ENCODE measurements at regions not wholly inside any gene's neighbourhood (a gene's known extent, or its start where the extent isn't known, plus 50 kb on each side); places are given as distances from the start of the nearest gene placed in this dataset.

DNA sequence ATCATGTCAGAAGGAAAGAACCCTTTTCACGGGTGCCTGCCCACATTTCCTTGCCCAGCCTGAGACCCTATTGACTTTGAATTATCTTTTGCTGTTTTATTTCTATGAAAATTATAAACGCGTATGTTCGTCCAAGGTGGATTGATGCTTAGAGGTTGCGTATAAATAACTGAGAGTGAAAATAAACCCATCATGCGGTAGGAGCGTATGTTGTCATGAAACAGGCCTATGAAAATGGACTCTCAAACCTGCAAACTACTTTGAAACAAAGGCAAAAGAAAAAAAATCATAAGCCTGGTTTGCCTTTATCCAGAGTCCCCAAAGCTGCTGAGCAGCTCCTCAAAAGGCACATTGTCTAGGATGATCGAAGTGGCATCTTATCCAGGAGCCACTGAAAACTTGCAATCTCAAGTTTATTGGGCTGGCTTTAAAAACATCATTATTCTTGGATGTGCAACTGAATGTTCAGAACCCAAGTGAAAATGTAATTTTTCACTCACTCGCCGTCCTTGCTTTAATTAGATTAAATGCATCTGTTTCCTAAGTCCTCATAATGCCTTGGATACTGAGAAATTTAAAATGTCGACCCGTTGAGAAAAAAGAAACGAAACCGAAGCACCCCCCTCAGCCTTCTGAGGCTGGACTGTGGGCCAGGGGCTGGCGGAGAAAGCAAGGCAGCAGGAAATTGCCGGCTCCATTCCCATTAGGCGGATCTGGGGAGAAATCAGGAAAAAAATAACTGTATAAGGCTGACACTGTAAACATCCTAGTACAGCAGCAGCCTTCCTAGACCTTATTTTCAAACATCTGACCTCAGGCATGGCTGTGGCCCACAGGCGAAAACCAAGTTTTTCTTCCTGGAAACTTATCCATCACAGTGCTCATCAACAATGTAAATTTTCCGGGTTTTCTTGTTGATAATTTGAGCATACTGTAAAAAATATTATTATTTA, 82.9 kb upstream of the PPARA start:
- DNase-seq, result no peak

DNA sequence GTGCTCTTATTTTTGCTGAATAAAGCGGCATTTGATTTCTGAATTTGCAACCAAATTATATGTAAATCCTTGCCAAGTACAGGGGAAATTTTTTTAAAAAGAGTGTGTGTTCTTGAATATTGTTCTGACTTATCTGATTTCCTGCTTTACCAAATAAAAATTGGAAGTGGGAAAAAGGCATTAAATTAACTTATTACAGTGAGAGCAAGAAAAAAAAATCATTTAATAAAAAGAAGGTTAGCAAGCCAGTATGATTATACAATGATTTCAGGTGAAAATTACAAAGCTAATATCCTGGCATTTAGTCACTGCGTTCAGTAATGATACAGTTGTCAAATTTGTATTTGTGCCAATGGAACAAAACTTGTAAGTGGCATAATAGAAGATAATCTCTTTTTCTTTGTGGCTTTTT, 82.1 kb upstream of the PPARA start:
- DNase-seq, result no peak

DNA sequence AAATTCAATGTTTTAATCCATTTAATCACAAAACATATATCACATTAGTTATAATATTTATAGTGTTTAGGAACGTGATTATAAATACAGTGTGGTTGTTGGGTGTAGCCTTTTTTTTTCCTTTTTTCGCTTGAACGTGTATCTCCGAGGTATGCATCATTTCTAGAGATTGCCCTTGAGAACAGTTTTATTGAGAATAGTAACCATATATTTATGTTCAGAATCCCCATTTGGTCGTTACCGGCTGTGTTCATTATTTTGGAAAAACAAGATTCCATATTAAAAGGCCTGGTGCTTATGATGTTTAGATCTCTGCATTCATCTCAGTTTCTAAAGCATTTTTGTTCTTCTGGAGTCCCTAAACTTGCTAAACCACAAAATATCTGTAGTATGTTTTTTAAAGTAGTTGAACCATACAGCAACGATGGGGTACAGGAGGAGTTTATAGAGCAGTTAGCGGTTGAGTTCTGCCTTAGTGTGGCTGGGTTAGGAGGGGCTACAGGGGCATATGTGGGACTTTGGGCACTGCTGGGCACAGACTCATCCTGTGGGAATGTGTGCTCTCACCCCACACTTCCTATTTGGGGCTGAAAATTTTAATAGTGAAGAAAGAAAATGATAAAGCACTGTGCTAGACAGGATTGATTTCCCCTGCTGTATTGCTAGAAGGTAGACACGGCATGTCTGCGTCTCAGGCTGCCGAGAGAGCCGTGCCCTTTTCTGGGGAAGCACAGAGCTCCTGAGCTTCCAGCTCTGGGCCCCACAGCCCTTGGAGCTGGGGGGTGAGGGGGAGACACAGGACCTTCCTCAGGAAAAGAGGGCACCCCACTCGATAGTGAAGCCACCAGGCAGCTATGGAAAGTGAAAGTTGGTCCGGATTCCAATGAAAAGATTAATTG, 81.5 kb upstream of the PPARA start:
- no peak for DNase-seq

DNA sequence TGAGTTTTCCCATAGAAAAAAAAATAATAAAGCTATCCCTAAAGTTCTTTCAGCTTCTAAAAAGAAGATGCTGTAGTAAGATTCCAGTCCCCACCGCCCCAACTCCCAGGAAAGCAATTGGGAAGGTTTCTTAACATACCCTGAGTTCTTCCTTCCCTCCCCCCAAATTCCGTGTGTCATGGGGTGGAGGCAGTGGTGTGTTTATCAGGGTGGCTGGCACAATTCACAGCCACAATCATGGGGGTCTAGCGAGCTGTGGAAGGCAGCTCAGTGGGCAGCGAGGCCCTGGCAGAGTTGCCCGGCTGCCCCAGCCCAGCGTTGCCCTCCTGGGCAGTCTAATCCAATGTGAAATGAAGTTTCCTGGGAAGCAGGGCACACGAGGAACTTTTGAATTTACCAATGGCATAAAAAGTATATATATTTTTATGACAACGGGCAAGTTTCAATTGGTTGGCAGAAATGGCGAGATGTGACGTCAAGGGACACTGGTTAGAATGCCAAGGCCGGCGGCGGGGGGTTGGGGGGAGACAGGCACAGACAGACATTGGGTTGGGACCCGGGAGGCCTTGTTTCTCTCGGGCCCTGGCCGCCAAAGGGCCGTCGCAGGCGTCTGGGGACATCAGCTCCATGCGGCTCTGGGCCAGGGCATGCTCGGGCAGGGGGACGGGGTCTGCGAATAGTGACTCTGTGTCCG, 80.7 kb upstream of the PPARA start:
- DNase-seq, result no peak

DNA sequence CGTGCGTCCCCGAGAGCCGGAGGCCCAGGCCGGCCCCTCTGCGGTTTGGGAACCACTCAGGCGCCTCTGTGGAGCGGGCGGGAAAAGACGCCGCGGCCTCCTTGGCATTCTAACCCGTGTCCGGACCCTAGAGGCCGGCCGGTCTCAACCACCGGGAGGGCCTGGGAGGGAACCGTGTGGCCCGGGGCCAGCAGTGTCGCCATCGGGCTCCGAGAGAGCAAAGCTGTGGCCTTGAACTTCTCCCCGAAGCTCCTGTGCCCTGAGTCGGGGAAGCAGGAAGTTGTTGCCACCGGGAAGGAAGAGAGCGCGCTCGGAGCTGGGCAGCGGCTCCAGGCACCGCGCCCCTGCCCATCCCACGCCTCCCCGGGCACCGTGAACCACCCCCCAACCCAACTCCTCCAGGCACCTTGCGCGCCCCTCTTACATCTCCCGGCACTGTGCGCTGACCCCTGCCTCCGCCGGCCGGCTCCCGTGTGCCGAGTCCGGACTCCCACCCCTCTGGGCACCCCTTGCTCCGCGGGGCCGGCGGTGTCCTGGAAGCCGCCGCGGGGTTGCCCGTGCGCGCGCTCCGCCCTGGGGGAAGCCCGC, 80.0 kb upstream of the PPARA start:
- DNase-seq, result no peak

DNA sequence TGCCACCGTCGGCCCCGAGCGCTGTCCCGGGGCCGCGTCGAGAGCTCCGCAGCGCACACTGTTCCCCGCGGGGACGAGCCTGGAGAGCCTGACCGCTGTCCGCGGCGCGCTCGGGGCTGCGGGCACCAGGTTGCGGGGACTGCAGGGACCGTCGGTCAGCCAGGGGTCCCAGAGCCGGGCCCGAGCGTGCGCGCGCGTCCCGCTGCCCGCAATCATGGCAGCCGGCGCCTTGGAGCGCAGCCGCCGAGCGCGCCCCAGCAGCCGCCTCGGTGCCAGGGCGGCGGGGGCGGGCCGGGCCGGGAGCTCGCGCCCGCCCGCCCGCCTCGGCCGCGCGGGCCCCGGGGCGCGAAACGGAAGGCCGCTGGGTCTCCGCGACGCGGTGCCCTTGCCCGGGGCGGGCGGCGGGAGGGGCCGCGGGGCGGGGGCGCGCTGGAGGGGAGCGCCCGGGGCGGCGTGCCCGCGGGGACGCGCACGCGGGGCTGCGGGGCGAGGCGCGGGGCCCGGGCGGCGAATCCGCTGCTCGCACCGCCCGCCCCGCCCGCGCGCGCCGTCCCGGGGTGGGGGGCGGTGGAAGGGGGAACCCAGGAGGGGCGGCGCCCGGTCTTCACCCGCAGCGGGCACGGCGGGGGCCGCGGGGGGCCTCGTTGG, 79.4 kb upstream of the PPARA start:
- DNase-seq, result peak; percentile 66

DNA sequence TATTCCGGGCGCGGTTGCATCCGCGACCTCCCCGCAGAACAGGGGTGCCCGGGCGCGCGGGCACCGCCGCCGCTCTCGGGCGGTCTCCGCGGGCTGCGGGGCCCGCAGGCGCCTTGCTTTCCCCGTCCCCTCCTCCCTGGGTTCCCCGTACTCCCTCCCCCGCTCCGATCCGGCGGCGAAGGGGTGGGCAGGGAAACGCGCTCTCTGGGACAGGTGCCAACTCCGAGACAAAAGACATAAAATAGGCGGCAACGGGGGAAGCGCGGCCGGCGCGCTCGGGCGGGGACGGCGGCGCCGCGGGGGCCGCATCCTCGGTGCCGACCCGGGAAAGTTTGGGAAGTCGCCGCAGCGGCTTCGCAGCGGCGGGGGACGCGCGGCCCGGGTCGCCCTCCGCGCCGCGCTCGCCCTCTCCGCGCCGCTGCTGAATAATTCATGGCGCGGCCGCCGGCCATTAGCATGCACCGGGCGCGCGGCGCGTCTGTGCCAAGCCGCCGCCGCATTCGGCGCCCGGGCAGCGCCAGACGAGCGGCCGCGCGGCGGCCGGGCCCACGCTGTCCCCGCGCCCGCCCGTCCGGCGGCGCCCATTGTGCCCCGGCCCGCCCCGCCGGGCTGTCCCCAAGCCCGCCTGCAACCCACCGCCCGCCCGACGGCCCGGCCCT, 78.7 kb upstream of the PPARA start:
- peak; percentile 73 for DNase-seq

DNA sequence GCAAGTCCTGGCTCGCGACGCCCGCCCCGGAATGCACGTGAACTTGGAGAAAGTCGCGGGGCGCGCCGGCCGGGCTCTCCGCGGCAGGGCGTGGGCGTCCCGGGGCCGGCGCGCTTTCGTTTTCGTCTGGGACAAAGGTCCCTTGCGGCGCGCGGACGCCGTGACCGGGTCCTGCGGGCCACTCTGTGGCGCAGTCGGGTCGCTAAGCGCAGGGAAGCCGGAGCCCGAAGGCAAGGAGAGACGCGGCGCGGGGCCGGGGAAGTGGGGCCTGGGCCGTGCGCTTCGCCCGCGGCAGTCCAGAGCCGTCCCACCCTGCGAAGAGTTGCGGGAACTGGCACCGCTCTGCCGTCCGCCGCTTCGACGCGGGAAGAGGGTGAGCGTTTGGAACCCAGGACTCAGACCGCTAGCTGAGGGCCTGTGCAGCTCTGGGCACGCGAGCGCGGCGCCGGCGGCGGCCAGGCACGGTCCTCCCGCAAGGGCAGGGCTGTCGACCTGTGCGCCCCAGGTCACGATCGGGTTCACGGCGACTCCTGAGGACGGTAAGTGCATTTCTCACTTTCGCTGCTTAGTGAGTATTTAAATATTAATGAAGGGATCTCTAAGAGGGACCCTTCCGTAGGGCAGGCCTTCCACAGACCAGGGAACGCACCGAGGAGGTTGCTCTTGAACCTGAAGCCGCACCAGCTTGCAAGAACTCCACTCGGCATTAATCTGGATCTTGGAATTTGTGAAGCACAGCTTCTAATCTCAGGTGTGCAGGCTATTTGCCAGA, 78.0 kb upstream of the PPARA start:
- DNase-seq, result no peak

DNA sequence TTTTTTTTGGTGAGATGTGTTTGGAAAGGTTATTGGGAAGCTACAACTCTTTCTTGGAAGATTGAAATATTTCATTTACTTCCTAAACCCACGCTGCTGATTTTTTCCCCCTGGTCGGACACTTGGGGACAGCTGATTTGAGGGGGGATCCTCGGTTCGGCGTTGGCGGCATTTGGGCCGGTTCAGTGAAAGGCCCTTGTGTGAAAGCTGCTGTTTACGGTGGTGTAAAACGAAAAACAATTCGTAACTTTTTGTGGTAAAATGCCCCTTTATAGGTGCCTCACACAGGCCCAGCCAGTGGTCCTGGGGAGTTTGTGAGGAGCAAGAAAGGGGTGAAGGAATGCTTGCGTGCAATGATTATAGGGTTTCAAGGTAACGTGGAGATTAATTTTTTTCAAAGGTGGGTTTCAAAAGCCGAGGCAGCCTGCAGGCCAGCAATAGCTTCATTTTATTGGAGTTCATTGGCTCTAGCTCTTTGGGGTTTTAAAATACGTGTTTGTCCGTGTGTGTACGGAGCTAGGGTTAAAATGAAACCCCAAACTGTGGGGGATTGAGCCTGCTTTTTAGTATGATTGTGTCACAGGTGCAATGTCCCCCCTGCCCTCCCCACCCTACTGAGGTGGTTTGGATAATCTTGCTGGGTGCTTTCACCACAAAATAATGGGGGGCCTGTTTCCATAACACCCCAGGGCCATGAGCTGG, 77.2 kb upstream of the PPARA start:
- DNase-seq, result no peak

DNA sequence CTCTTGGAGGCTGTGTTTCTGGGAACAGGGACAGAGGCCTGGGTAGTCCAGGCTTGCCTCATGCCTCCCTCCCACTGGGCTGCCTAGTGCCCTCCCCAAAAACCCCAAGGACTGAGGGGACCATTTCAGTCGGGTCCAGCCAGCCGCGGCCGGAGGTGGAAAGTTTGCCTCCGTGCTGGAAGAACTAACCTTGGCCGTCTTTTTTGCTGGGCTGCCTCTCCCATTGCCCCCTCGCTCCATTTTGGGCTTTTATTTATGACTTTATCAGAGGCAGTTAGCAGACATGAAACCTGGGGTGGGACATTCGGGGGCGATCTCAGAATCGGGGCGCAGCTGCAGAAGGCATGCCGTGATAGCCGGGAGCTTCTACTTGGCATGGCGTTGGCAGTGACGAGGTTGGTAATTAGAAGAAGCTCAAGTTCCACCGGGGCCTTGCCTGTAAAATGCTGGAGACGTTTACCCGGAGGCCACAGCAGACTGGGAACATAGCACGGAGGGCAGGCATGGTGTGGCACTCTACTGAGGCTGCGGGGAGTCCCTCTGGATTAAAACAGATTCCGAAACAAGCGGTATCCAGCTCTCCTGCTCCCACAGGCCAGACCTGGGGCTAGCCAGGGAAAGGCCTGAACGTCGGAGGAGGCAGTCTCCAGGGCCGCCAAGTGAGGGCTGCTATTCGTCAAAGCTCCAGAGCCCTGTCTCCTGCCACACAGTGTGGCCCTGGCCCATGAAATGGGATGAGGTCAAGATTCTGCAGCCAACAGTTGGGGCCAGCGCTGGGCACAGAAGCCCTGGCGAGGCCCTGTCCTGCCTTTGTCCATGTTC, 76.4 kb upstream of the PPARA start:
- DNase-seq, result no peak

DNA sequence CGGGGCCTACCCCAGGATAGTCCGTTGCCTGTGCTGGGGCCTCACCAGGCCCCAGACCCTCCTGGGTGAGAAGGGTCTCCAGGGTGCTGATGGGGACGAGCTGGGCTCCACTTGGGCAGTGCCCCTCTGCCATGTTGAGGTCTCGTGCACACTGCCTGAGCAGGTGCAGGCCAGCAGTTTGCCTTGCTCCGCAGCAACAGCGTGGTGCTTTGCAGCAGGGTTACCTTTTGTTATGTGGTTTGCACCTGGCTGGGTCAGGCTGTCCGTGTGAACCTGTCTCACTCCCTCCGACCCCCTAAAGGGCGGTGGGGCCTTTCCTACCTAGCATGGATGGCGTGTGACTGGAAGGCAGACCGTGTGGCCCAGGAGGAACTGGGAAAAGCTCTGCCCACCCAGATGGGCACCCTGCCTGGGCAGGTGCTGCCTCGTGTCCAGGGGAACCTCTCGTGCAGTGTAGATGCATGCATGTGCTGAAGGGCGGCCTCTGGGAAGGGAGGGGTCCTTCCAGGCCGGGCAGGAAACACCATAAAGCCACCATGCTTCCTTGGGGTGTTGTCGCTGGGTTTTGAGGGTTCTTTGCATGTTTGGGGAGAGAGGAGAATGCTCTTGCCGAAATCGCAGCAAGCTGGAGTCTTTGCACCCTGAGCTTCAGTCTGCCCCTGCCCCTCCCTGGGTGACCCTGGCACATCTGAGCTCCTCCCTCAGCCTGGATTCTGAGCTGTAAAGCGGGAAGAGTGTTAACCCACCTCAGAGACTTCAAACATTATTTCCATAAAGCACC, 75.4 kb upstream of the PPARA start:
- DNase-seq, result no peak

DNA sequence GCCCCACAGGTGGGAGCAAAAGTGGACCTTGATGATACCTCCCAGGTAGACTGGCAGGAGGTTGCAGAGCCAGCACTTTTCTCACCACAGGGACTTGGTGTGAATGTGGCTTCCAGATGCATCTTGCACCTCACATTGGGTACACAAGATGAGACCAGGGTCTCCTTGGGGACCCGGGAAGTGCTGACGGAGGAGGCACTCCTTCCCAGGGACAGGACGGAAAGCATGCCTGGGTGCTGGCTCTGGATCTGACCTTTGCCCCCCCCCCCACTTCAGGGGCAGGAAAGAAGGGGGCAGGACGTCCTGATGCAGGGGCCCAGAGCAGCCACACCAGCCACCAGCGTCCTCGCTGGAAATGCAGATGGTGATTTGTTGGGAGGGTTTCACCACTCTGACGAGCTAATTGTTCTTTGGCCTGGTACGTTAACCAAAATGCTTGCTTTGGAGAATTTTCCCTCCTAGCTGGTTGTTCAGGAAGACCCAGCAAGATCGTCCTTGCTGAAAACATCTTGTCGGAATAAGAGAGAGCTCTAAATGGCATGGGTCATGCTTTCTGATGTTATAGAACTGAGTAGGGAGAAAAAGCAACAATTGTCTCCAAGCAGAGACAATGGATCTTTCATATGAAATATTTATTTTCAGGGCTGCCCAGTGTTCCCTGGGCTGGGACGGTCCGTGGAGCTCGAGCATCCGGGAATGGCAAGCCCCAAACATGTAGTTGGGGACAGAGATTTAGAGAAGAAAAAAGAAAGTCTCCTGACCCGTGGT, 74.4 kb upstream of the PPARA start:
- DNase-seq, result no peak

DNA sequence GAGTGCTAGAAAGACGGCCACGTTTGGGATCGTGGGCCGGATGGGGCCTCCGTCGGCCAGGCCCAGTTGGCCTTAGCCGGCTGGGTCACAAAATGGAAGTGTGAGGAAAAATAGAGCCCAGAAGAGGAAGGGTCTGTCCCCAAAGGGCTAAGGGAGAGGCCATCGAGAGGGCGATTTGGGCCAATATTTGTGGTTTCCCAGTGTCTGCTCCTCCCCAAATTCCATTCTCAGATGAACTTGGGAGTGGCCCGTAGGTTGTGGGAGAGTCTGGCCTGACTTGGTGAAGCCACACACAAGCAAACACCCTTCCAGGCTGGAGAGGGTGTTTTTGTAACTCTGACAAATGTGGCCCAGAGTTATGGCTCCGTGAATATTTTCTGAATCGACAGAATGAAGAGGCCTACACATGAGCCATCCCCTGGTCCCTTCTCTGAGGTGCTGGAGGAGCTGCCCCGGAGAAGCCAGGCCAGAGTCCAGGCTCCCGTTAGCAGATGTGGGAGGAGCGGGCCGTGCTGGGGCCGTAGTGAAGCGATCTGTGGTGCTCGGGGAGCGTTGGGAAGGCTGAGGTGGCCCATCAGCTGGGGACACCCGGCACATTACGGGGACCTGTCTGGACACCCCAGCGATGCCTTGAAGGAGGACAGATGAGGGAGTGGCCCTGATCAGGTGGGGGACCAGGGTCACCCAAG, 73.5 kb upstream of the PPARA start:
- no peak for DNase-seq

DNA sequence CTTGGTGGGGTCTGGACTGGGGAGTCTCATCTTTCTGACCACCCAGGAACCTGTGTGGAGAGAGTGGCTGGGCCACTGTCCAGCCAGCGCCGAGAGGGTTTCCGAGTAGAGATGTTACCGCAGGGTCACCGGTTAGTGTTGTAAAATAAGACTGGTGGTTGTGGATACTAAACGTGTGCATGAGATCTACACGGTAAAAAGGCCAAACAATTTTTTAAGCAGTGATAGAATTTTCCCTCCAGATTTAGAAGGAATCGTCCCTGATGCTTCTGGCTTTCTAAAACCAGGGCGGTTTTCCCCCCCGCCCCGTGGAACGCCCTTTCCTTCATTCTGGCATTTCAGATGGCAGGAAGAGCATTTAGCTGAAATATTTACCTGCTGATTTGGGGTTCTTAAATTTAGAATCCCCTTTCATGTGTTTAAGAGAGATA, 72.6 kb upstream of the PPARA start:
- DNase-seq, result no peak

DNA sequence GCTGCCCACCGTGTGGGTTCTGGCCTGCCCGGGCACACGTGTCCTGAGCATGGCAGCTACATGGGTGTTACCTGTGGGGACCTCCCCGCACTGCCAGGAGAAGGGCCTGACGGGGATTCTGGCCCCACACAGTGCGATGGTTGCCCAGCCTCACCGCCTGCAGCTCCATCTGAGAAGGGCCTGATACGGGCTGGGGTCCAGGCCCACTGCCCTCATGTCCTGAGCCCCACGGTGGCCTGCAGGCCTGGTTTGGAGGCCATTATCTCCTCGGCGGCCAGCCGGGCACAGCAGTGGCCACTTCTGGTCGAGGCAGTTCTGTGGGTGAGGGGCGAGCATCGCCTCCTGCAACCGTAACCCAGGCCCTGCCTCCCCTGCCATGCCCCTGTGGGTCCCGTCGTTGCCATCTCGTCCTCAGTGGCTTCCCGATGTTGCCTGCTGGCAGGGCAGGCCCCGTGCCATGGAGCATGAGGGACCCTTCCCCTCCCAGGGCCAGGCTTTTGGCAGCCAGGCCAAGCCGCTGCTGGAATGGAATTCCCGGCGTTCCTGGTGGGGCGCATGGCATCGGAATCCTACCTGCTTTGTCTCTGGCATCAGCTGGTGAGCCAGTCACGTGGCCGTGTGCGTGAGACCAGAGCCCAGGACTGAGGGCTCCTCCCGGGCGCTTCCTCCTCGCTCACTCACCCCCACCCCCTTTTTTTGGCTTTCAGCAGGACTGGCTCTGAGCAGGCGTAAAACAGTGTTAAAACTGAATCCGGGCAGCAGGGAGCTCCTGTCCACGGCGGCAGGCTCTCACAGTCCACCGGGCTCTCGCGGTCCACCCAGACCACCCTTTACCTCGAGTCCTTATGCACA, 71.9 kb upstream of the PPARA start:
- no peak for DNase-seq
